ENCODE measurements at regions not wholly inside any gene's neighbourhood (a gene's known extent, or its start where the extent isn't known, plus 50 kb on each side); places are given as distances from the start of the nearest gene placed in this dataset.

- TF ChIP-seq CTCF (IDR thresholded peaks at IDR 0.05) (no peak), POLR2AphosphoS5 (IDR thresholded peaks at IDR 0.05) (no peak)
Observed at GRCh38 chr10:109735776-109736175, 187.5 kb downstream of the XPNPEP1 start.
